Umbilical cord (tissue), 1 donor: ENCODE measurements at regions not wholly inside any gene's neighbourhood (a gene's known extent, or its start where the extent isn't known, plus 50 kb on each side); places are given as distances from the start of the nearest gene placed in this dataset.

Experiments
- DNase-seq: peaks from one replicate; pipeline ENCODE4 v3.0.0-alpha.2; 2015; ENCODE audit warnings: low spot score

- DNase-seq: no peak
Observed at GRCh38 chr18:49658823-49659404, 97.1 kb downstream of the LIPG start.

GRCh38 chr18:49656073-49656692 is 94.3 kb downstream of the LIPG start:
- DNase-seq: no peak

GRCh38 chr18:49655266-49656072 is 93.6 kb downstream of the LIPG start:
- DNase-seq: no peak

GRCh38 chr18:49654347-49654746 is 92.5 kb downstream of the LIPG start:
- no peak for DNase-seq

- peak; percentile 33 for DNase-seq
Observed at GRCh38 chr18:49652881-49653724, 91.2 kb downstream of the LIPG start.

GRCh38 chr18:49651033-49651432 is 89.2 kb downstream of the LIPG start:
- DNase-seq: no peak

GRCh38 chr18:49650426-49650891 is 88.6 kb downstream of the LIPG start:
- no peak for DNase-seq

GRCh38 chr18:49648811-49649210 is 87.0 kb downstream of the LIPG start:
- no peak for DNase-seq
